Prostate gland (tissue), 2 donors: ENCODE measurements at regions not wholly inside any gene's neighbourhood (a gene's known extent, or its start where the extent isn't known, plus 50 kb on each side); places are given as distances from the start of the nearest gene placed in this dataset.

Source experiments
- DNase-seq: peaks from one replicate; pipeline ENCODE4 v3.0.0-alpha.2; 2019; ENCODE audit warnings: low spot score
- H3K27ac ChIP-seq, 2 donors: fragments of 200-600 bp; sonication (generic); 2 replicates each; pipeline ENCODE4 v1.5.1; 2017 to 2019
- H3K27me3 ChIP-seq: fragments of 200-600 bp; sonication (generic); replicated peaks from 2 replicates; pipeline ENCODE4 v1.5.1; 2019; ENCODE audit not compliant: insufficient read depth
- H3K36me3 ChIP-seq, 2 donors: fragments of 200-600 bp; sonication (generic); 1 replicate in 1 of 2; 2 replicates in 1 of 2; pipeline versions ENCODE4 v1.5.1 to v1.8.1; 2017 to 2019
- H3K4me1 ChIP-seq: fragments of 200-600 bp; sonication (generic); replicated peaks from 2 replicates; pipeline ENCODE4 v1.5.1; 2019
- H3K4me3 ChIP-seq, 2 donors: fragments of 200-600 bp; sonication (generic); 2 replicates each; pipeline ENCODE4 v1.5.1; 2017 to 2019
- H3K9me3 ChIP-seq: fragments of 200-600 bp; sonication (generic); 2 replicates; pipeline ENCODE4 v1.5.1; 2017
- CTCF ChIP-seq, 4 experiments: fragments of 200-600 bp in 2 of 4; fragments of 450-650 bp in 2 of 4; sonication (generic) in 2 of 4; IDR thresholded peaks; 1 replicate in 3 of 4; 2 replicates in 1 of 4; pipeline ENCODE4 v1.5.1; 2016 to 2019; ENCODE audit warnings: antibody characterized with exemption in 4 of 4, mild to moderate bottlenecking in 2 of 4, moderate library complexity in 2 of 4
- POLR2A ChIP-seq: fragments of 450-650 bp; IDR thresholded peaks from one replicate; pipeline ENCODE4 v1.6.1; 2016; ENCODE audit warnings: antibody characterized with exemption, mild to moderate bottlenecking
- POLR2AphosphoS5 ChIP-seq: sonication (generic); formaldehyde crosslinking; IDR thresholded peaks from one replicate; pipeline ENCODE4 v1.6.1; 2017; ENCODE audit warnings: antibody characterized with exemption
- WGBS: methylation state at CpG from one replicate; pipeline ENCODE4 v1.1.5; 2018; 5-methylcytosine and 5-hydroxymethylcytosine counted together
- intact Hi-C: fragments of 100-400 bp; cut with DNase I; formaldehyde crosslinking; loops from one replicate; pipeline ENCODE4 v1.14.2; 2022

GRCh38 chr6:91099479-91099878 is 512.6 kb upstream of the MAP3K7 start:
- no peak overlapping the region for H3K27ac ChIP-seq
- H3K36me3 ChIP-seq, result no peaks in the 10 kb centered on the region
- no peaks in the 10 kb centered on the region for H3K27me3 ChIP-seq
- H3K4me3 ChIP-seq, result no peak overlapping the region
- TF ChIP-seq POLR2AphosphoS5, result no peak
- no peak for TF ChIP-seq CTCF (IDR thresholded peaks at IDR 0.05)
- TF ChIP-seq POLR2A, result no peak
- WGBS, result 95% methylated on average over 1 of the region's 1 CpG
- no peak for DNase-seq
- H3K4me1 ChIP-seq, result no peaks in the 10 kb centered on the region
- no peaks in the 10 kb centered on the region for H3K9me3 ChIP-seq
- intact Hi-C loops, result no loop called here

GRCh38 chr6:91098006-91098405 is 511.1 kb upstream of the MAP3K7 start:
- no peak overlapping the region for H3K27ac ChIP-seq
- H3K4me3 ChIP-seq, result no peak overlapping the region
- no peaks in the 10 kb centered on the region for H3K4me1 ChIP-seq
- intact Hi-C loops, result no loop called here
- H3K27me3 ChIP-seq, result no peaks in the 10 kb centered on the region
- DNase-seq, result no peak
- TF ChIP-seq POLR2AphosphoS5 (no peak), CTCF (IDR thresholded peaks at IDR 0.05) (no peak), POLR2A (no peak)
- no peaks in the 10 kb centered on the region for H3K36me3 ChIP-seq
- 31% methylated on average over 5 of the region's 5 CpGs for WGBS
- H3K9me3 ChIP-seq, result no peaks in the 10 kb centered on the region

- intact Hi-C loops, result no loop called here
- Histone ChIP-seq H3K9me3 (no peaks in the 10 kb centered on the region), H3K4me3 (no peak overlapping the region), H3K27me3 (no peaks in the 10 kb centered on the region), H3K27ac (no peak overlapping the region), H3K4me1 (no peaks in the 10 kb centered on the region), H3K36me3 (no peaks in the 10 kb centered on the region)
- TF ChIP-seq CTCF (IDR thresholded peaks at IDR 0.05) (no peak), POLR2AphosphoS5 (no peak), POLR2A (no peak)
- DNase-seq, result no peak
- WGBS, result 7% methylated on average over 5 of the region's 5 CpGs
These were observed 510.5 kb upstream of the MAP3K7 start for GRCh38 chr6:91097364-91097763.

GRCh38 chr6:91094806-91095475 is 508.1 kb upstream of the MAP3K7 start:
- H3K4me3 ChIP-seq, result no peak overlapping the region
- H3K9me3 ChIP-seq, result no peaks in the 10 kb centered on the region
- H3K4me1 ChIP-seq, result no peaks in the 10 kb centered on the region
- H3K36me3 ChIP-seq, result no peaks in the 10 kb centered on the region
- no peak for TF ChIP-seq POLR2A
- no peak for TF ChIP-seq CTCF (IDR thresholded peaks at IDR 0.05)
- TF ChIP-seq POLR2AphosphoS5, result no peak
- intact Hi-C loops, result no loop called here
- DNase-seq, result no peak
- H3K27me3 ChIP-seq, result no peaks in the 10 kb centered on the region
- no peak overlapping the region for H3K27ac ChIP-seq

GRCh38 chr6:91094341-91094740 is 507.5 kb upstream of the MAP3K7 start:
- Histone ChIP-seq H3K36me3 (no peaks in the 10 kb centered on the region), H3K27me3 (no peaks in the 10 kb centered on the region), H3K9me3 (no peaks in the 10 kb centered on the region), H3K4me1 (no peaks in the 10 kb centered on the region), H3K27ac (no peak overlapping the region), H3K4me3 (no peak overlapping the region)
- intact Hi-C loops, result no loop called here
- DNase-seq, result no peak
- TF ChIP-seq POLR2A (no peak), POLR2AphosphoS5 (no peak), CTCF (IDR thresholded peaks at IDR 0.05) (no peak)
